GM20000 (cell line): ENCODE measurements at regions not wholly inside any gene's neighbourhood (a gene's known extent, or its start where the extent isn't known, plus 50 kb on each side); places are given as distances from the start of the nearest gene placed in this dataset.

Experiments
- DNase-seq: peaks from one replicate; pipeline ENCODE4 v3.0.0; 2012; ENCODE audit warnings: low spot score
- CTCF ChIP-seq: IDR thresholded peaks from 2 replicates; pipeline ENCODE4 v1.5.1; 2012; ENCODE audit warnings: mild to moderate bottlenecking, control low read depth; ENCODE audit errors: extremely low read depth, missing control alignments

- no peak for TF ChIP-seq CTCF
- no peak for DNase-seq
These were observed 300.8 kb downstream of the CDH9 start for GRCh38 chr5:26737348-26738265.

GRCh38 chr5:26727916-26728315 lies 310.5 kb downstream of the CDH9 start:
- TF ChIP-seq CTCF, result no peak
- no peak for DNase-seq

- TF ChIP-seq CTCF, result no peak
These were observed 318.6 kb downstream of the CDH9 start for GRCh38 chr5:26719803-26720202.

GRCh38 chr5:26700759-26701384 lies 337.5 kb downstream of the CDH9 start:
- peak; percentile 20 for DNase-seq
- peak; percentile 34 for TF ChIP-seq CTCF

More at GRCh38 chr5:26719803-26720202, 318.6 kb downstream of the CDH9 start:
- no peak for DNase-seq

- DNase-seq, result no peak
- no peak for TF ChIP-seq CTCF
These were observed 345.4 kb downstream of the CDH9 start for GRCh38 chr5:26692952-26693351.

GRCh38 chr5:26691486-26691885 lies 346.9 kb downstream of the CDH9 start:
- TF ChIP-seq CTCF, result no peak
- no peak for DNase-seq

- no peak for TF ChIP-seq CTCF
- no peak for DNase-seq
These were observed 347.9 kb downstream of the CDH9 start for GRCh38 chr5:26690511-26690910.
